Mucosa of descending colon (tissue), 3 donors: ENCODE measurements at regions not wholly inside any gene's neighbourhood (a gene's known extent, or its start where the extent isn't known, plus 50 kb on each side); places are given as distances from the start of the nearest gene placed in this dataset.

Experiments
- ATAC-seq: fragments of 200-7000 bp; cut with Tn5 transposase; one replicate; pipeline ENCODE4 v1.9.1; 2020; ENCODE audit warnings: mild to moderate bottlenecking, moderate library complexity
- DNase-seq, 3 donors: peaks; one replicate each; pipeline ENCODE4 v3.0.0-alpha.2; 2020
- H3K36me3 ChIP-seq: fragments of 200-600 bp; one replicate; pipeline ENCODE4 v1.8.0; 2021; ENCODE audit warnings: low read depth, mild to moderate bottlenecking
- H3K4me1 ChIP-seq: fragments of 200-600 bp; one replicate; pipeline ENCODE4 v1.8.0; 2021; ENCODE audit warnings: low read depth, mild to moderate bottlenecking
- H3K4me3 ChIP-seq: fragments of 200-600 bp; one replicate; pipeline ENCODE4 v1.8.0; 2021; ENCODE audit warnings: mild to moderate bottlenecking
- H3K9me3 ChIP-seq: fragments of 200-600 bp; one replicate; pipeline ENCODE4 v1.8.0; 2021; ENCODE audit warnings: mild to moderate bottlenecking
- intact Hi-C, 2 donors: fragments of 100-400 bp; cut with DNase I in 1 of 2; cut with micrococcal nuclease in 1 of 2; formaldehyde crosslinking; loops; one replicate each; pipeline versions ENCODE4 v1.11.0 to v1.11.1; 2022; cut with DNase I, micrococcal nuclease
- TF ChIP-seq, protein P1 (sequence below): fragments of 200-600 bp; IDR thresholded peaks from one replicate; pipeline ENCODE4 v1.8.0; 2022; ENCODE audit warnings: antibody characterized with exemption, mild to moderate bottlenecking
- donor health status: DM: no; HTN: no; CAD: no; lungs with moderate emphysema.
- donor health status: DM: no; HTN: no; CAD: no.
- donor health status: DM: no; HTN: yes; CAD: no.

DNA sequence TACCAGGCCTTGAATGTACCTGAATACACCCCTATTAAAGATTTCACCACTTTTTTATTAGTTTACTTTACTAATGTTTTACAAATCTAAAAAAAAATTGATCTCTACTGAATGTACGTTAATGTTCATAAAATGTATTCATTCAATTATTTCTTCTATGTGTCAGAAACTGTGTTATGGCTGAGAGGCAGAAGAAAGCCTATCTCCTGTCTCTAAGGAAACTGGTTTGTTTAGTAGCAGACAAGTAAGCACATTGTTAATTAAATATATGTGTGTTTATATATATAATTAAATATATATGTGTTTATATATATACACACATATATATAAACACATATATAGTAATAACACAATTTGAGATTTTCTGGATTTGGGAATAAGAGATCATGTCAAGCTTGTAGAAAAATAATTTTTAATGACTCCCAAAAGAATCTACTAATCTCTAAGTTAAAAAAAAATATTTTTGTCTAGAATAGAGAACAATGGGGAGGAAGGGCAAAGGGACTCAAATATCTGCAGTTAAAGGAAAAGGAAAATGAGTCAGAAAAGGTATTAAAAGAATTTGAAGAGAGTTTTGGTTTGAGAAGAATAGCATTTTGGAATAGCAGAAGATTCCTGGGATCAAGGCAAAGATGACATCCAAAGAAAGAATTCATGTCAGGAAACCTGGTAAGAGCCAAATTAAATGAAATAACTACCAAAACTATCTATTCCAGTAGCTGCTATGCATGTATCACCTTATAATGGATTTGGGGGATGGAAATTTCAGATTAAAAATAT lies 92.1 kb downstream of the CH25H start:
- no peaks in the 10 kb centered on the region for H3K4me1 ChIP-seq
- H3K9me3 ChIP-seq: no peaks in the 10 kb centered on the region
- H3K36me3 ChIP-seq: no peaks in the 10 kb centered on the region
- TF ChIP-seq, protein P1, sequence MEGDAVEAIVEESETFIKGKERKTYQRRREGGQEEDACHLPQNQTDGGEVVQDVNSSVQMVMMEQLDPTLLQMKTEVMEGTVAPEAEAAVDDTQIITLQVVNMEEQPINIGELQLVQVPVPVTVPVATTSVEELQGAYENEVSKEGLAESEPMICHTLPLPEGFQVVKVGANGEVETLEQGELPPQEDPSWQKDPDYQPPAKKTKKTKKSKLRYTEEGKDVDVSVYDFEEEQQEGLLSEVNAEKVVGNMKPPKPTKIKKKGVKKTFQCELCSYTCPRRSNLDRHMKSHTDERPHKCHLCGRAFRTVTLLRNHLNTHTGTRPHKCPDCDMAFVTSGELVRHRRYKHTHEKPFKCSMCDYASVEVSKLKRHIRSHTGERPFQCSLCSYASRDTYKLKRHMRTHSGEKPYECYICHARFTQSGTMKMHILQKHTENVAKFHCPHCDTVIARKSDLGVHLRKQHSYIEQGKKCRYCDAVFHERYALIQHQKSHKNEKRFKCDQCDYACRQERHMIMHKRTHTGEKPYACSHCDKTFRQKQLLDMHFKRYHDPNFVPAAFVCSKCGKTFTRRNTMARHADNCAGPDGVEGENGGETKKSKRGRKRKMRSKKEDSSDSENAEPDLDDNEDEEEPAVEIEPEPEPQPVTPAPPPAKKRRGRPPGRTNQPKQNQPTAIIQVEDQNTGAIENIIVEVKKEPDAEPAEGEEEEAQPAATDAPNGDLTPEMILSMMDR: no peak
- no peak for DNase-seq
- ATAC-seq: no peak
- H3K4me3 ChIP-seq: no peak overlapping the region
- intact Hi-C loops: no loop called here

DNA sequence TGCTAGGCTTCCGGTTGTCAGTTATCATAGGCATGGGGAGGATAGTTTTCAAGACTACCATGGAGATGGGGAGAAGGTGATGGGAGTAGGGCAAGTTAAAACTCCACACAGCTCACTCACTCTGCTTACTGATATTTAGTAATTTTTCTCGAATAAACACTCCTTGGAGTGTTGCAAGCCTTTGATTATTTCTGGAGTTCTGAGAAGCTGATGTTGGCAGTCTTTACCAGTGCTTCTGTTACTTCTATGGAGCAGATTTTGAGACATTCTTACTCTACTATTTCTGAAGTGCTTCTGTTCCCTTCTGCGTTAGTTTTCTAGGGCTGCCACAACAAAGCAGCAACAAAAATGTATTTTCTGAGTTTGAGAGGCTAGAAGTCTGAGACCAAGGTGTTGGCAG lies 104.4 kb downstream of the CH25H start:
- H3K9me3 ChIP-seq: no peaks in the 10 kb centered on the region
- no peaks in the 10 kb centered on the region for H3K36me3 ChIP-seq
- peaks cover 3% of the 10 kb centered on the region for H3K4me1 ChIP-seq
- DNase-seq (no peak), ATAC-seq (no peak)
- TF ChIP-seq, protein P1: no peak
- intact Hi-C loops: no loop called here
- no peak overlapping the region for H3K4me3 ChIP-seq

DNA sequence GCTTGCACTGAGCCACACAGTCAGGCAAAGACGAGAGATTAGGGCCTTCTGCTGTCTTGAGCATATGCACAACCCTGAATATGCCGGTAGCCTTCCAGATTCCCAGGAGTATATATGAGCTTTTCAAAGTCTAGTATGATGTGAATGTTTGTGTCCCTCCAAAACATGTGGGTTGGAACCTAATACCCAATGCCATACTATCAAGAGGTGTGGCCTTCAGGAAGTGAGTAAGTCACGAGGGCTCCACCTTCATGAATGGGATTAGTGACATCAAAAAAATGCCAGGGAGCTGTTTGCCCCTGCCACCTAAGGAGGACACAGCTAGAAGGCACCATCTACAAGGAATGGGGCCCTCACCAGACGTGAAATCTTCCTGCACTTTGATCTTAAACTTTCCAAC lies 105.2 kb downstream of the CH25H start:
- intact Hi-C loops: no loop called here
- no peak for DNase-seq
- Histone ChIP-seq H3K4me3 (no peak overlapping the region), H3K36me3 (no peaks in the 10 kb centered on the region), H3K9me3 (no peaks in the 10 kb centered on the region), H3K4me1 (peaks cover 3% of the 10 kb centered on the region)
- ATAC-seq: peak; percentile 31
- TF ChIP-seq, protein P1: no peak

DNA sequence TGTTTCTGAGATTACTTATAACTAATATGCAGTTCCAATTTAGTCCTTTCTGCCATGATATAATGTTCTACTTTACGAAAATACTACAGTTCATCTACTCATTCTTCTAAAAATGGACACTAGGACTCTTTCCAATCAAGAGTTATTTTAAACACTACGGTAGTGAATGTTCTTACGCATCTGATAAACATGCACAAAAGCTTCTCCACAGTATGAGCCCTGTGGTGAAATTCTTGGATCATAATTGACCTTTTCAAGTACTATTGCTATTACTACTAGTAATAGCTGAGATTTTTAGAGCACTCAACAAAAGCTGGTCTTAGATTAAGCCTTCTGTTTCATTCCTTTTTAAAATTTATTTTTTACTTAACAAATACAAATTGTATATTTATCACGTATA lies 106.4 kb downstream of the CH25H start:
- ATAC-seq (no peak), DNase-seq (no peak)
- TF ChIP-seq, protein P1: no peak
- H3K4me1 ChIP-seq: peaks cover 3% of the 10 kb centered on the region
- intact Hi-C loops: no loop called here
- no peak overlapping the region for H3K4me3 ChIP-seq
- no peaks in the 10 kb centered on the region for H3K36me3 ChIP-seq
- H3K9me3 ChIP-seq: no peaks in the 10 kb centered on the region

DNA sequence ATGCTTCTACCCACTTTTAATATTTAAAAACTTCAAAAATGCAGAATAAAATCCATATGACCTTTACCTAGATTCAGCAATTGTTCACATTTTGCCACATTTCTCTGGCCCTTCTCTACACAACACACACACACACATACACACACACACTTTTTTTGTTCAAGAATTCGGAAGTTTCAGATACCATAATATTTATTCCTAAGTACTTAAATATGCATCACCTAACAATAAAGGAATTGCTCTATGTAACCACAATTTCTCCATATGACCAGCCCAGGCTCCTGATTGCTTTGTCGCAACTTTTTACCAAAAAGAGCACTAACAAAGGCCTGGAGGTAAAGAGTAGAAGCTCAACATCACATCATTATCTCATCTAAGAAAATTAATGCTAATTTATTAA lies 106.6 kb downstream of the FAS start:
- Histone ChIP-seq H3K4me3 (no peak overlapping the region), H3K36me3 (no peaks in the 10 kb centered on the region), H3K4me1 (peaks cover 3% of the 10 kb centered on the region), H3K9me3 (no peaks in the 10 kb centered on the region)
- DNase-seq (no peak), ATAC-seq (no peak)
- intact Hi-C loops: no loop called here
- TF ChIP-seq, protein P1: no peak
